Keratinocyte (primary cell): ENCODE measurements at regions not wholly inside any gene's neighbourhood (a gene's known extent, or its start where the extent isn't known, plus 50 kb on each side); places are given as distances from the start of the nearest gene placed in this dataset.

ENCODE experiments used
- CTCF ChIP-seq, 3 experiments: IDR thresholded peaks in 1 of 3; conservative IDR thresholded peaks in 1 of 3; optimal IDR thresholded peaks in 1 of 3; 2 replicates in 2 of 3; 3 replicates in 1 of 3; pipeline versions ENCODE3 to v1.5.1; 2011; ENCODE audit warnings: low read length in 3 of 3, mild to moderate bottlenecking in 3 of 3, moderate library complexity in 2 of 3, control low read depth in 1 of 3, inconsistent platforms in 1 of 3; ENCODE audit not compliant: insufficient read depth in 2 of 3; ENCODE audit errors: extremely low read depth in 1 of 3
- EZH2 ChIP-seq: IDR thresholded peaks from one replicate; pipeline ENCODE4 v1.6.1; 2012; ENCODE audit warnings: inconsistent platforms, mild to moderate bottlenecking, low read length, moderate library complexity

GRCh38 chr17:69962436-69962995 is 112.5 kb upstream of the KCNJ16 start:
- no peak for TF ChIP-seq CTCF (optimal IDR thresholded peaks at IDR 0.05 in 1 of 3, IDR thresholded peaks at IDR 0.05 in 1 of 3, conservative IDR thresholded peaks at IDR 0.05 in 1 of 3; ENCODE audit: extremely low read depth in 1 of 3, insufficient read depth in 2 of 3, low read length in 3 of 3)
- TF ChIP-seq EZH2 = no peak
